GM19455 (cell line): ENCODE measurements at regions not wholly inside any gene's neighbourhood (a gene's known extent, or its start where the extent isn't known, plus 50 kb on each side); places are given as distances from the start of the nearest gene placed in this dataset.

Source experiments
- ATAC-seq: cut with Tn5 transposase; IDR thresholded peaks from one replicate; pipeline ENCODE4 v1.9.1; 2021; ENCODE audit not compliant: unreplicated experiment

DNA sequence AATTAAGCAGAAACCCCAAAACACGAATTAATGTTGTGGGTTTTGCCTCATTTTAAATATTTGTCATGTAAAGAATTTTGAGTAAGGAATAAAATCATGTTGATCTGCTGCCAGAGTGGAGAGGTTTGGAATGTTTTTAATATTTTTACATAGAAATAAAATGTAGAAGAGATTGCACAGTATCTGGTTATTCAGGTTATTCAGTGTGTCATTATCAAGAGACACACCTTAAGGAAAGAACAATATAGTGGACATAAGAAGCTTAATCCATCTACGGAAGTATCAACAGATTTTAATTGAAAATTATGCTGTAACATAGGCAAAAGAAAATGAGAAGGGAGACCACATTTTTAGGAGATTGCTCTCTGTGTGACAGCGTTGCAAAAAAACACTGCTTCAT lies 410.4 kb downstream of the MED10 start:
- ATAC-seq = no peak

DNA sequence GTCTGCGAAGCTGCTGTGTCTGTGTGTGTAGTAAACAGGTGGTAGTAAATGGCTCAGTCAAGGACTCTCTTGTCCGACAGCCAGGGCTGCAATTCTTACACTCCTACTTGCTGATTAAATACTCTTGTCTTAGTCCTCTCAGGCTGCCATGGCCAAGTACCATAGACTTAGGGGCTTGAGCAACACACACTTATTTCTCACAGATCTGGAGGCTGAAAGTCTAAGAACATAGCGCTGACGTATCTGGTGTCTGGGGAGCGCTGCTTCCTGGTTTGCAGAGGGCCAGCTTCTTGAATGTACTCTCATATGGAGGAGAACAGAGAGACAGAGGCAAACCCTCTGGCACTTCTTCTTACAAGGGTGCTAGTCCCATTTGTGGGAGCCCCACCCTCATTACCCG lies 411.0 kb downstream of the MED10 start:
- ATAC-seq = no peak

DNA sequence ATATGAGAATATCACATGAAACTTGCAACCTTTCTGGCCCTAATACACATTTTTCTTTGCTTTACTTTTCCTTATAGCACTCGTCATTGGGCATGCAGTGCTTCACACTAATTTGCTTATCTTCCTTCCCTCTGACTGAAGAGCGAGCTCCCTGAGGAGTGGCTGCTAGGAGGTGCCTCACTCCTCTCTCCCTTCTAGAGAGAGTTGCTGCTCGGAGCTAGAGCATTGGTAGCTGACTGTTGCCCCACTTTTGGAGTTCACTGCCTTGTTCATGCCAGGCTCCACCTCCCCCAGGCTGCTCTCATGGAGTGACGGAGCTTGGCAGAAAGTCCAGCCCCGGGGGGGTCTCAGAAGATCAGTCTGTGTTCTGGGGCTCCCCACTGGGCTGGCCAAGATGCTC lies 413.2 kb downstream of the MED10 start:
- ATAC-seq = no peak

DNA sequence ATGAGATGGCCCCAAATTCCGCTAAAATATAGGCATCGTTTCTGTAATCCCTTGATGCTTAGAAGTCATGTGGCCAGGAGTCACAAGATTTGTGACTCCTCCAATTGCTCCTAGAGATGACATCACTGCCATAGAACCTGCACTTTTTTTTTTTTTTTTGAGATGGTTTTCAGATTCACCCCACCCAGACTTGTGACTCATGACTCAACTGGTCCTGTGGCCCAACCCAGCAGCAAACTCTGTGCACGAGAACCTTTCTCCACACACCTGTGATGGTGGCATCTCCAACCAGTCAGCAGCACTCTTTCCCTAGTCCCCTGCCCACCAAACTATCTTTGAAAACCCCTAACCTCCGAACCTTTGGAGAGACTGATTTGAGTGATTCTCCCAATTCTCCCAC lies 414.0 kb downstream of the MED10 start:
- ATAC-seq = no peak

DNA sequence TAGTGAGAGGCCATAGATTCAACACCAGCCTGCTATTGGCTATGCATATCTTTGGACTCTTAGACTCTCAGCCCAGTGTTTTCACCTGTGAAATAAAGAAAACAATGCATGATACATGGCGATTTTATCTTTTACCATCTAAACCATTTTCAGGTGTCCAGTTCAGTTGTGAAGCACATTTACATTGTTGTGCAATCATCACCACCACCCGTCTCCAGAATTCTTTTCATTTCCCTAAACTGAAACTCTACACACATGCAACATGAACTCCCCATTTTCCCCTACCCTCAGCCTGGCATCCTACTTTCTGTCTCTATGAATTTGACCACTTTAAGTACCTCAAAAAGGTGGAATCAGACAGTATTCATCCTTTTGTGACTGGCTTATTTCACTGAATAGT lies 420.6 kb downstream of the MED10 start:
- no peak for ATAC-seq

DNA sequence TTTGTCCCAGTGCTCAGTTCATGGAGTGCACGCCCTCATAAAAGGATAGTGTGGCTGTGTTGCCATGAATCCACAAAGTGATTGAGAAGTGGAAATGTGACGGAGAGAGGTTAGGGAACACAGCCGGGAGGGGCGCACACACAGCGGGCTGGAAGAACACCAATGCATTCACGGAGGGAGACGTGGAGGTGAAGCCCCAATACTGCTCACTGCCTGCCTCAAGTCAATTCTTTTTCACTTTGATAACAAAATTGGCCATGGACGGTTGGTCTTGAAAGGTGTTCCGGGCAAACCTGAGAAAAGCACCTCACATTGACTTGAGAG lies 424.1 kb downstream of the MED10 start:
- ATAC-seq = no peak

DNA sequence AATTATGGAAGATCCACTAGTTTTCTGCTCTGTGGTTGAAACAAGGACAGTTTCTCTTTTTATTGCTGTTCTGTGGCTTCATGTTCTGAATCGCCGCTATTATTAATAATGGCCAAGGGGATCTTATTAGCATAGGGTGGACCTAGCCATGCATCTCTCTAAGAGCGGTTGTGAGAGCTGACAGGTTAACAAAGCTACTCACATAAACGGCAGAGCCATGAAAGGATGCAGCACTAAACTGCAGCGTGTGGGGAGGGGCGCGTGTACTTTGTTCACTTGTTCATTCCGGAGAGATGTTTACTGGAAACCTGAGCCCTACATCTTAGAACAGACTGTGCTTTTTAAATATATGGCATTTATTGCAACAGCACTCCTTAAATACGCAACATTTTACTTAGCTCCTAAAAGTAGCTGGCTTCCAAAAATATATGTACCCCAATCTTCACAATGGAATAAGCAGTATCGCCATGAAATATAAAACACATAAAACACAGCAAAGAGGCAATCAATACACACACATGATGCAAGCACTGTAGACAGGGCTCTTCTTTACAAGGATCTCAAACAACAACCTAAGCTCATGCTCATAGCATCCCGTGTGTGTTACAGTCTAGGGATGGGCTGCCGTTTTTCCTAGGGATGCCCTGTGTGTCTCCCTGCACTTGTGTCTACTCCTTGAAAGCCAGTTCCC lies 424.6 kb downstream of the MED10 start:
- no peak for ATAC-seq

DNA sequence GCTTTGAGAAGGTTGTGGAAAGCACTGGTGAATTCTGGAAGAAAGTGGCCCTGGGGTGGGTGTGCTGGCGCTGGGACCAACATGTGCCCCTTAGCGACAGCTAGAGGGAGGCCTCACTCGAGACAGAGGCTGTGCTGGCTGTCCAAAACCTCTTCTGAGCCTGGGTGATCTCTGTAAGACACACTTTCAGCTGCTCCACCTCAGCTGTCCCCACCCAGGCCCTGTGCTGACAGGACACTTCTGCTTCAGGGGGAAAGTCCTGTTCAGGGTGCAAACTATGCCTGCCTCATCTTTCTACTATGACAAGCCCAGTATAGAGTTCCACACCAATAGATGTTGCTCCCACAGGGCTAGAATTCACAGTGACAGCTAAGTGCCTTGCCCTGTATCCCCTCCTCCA lies 426.4 kb downstream of the MED10 start:
- no peak for ATAC-seq

DNA sequence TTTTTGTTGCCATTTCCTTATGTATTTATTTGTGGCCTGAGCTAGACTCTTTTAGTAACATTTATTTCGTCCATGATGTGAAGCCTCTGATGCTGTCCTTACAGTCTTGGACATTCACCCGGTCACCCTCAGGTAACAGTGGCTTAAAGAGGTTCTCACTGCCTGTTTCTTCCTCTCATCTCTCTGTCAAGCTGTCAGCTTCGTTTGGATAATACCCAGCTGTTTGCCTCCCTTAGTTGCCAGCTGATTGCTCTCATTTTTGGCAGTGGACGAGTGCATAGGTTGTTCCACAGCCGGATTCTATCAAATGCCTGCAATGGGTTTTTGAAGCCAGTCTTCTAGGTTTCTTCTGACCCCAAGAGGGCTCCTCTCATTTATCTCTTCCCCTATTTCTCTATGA lies 427.7 kb downstream of the MED10 start:
- ATAC-seq = no peak

DNA sequence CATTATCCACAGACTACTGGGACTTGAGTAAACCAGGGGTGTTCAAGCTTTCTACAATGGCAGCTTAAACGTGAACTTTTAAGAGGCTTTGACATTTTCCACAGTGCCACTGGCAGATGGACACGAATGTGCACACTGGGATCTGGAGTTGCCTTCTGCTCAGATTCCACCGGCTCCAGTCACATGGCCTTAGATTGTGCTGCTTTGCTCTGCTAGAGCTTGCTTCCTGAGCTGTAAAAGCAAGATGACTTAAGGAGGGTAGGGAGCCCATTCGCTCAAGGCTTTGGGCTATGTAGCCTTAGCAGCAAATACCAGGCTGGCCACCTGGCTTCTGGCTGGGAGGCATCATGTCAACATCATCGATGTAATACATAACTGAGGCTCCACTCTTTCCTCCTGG lies 436.9 kb downstream of the MED10 start:
- no peak for ATAC-seq

DNA sequence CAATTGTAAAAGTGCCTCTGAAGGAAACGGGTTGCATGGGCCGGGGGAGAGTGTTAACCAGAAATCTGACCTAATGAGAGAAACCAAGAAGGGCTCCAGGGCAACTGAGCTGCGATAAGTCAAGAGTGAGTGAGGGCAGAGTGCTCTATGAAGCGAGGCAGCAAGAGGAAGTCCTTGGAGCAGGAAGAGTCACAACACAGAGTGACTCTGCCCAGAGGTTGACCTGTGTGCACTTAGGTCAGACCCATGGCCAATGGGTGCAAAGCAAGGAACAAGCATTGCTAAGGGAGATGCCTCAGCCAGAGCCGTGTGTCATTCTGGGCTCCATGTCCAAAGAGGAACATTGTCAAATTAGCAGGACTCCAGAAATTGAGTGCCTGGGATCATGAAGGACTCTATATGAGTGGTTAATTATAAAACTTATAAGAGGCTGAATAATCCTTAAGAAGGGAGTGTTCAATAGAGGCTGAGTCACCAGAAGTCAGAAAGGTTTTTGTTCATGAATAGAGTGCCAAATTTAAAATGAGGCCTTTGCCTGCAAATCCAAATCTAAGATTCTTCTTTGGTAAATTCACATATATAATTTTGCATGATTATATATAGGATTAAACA lies 438.5 kb downstream of the MED10 start:
- no peak for ATAC-seq

DNA sequence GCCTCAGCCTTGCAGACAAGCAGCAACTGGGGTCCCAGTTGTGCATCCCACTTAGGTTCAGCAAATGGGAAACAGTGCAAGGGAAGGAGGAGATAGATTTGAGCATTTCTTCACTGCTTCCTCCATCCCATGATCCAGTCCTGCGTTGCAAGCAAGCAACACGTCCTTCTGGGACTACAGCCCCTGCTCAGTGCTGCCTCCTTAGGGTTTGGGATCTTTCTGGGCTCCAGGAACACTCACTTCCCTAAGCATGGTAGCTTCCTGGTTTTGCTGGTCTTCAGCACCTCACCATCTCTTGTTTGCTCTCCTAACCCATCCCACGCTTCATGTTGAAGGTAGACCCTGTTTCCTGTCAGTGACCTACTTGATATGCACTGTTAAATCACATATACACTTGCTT lies 444.7 kb downstream of the MED10 start:
- no peak for ATAC-seq

DNA sequence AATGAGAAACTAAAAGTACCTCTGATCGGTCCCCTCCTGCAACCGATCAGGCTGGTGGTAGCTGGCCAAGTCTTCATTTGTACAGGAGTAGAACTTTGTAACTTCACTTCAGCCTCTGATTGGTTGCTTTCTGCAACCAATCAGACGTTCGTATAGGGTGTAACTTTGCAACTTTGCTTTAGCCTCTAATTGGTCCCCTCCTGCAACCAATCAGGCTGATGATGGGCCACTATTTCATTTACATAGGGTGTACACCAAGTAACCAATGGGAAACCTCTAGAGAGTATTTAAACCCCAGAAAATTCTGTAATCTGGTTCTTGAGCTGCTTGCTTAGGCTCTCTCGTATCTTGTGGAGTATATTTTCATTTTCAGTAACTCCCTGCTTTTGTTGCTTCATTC lies 445.5 kb downstream of the MED10 start:
- ATAC-seq = no peak

DNA sequence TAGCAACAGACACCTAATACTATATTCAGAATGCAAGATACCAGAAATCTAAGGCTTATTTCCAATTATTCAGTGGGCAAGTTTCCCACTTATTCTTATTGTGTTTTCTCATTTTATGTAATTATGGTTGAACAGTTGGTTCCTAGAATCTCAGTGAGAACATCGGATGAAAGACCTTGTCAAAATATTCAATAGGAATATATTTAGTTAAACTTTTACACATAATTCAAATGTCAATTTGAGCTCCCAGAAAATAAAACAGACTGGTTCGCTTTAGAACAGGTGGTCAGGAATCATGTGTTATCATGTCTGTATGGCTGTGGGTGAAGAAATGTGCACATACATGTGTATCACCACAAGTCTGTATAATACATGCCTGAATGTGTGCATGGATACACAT lies 447.8 kb downstream of the MED10 start:
- no peak for ATAC-seq

DNA sequence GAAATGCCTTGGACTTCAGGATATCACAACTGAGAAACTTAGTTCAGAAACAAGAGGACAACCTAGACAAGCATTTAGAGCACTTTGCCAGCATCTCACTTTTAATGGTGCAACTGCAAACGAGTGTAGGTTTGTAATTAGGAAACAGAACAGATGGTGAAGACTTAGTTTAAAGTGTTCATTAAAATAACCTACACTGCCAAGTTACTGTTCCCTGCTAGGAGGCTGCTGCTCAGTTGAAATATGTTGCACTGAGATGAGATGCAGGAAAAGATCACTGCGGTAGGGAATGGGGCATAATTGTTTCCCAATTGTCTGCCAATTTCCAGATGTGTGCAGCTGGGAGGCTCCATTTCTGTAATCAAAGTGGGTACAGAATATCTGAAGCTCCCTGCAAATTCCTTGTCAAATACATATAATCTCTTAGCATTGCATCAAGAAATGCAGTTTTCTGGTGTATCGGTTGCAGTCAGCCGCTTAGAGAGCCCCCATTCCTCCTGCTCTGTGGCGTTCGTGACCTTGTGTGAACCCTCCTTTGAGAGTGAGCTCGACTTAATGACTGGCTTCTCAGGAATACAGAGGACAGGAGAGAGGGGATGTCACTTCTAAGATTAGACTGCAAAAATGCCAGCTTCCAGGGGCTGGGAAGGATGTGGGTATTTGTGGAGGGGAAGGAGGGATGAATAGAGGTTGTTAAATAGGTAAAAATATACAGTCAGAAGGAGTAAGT lies 448.9 kb downstream of the MED10 start:
- ATAC-seq = no peak

DNA sequence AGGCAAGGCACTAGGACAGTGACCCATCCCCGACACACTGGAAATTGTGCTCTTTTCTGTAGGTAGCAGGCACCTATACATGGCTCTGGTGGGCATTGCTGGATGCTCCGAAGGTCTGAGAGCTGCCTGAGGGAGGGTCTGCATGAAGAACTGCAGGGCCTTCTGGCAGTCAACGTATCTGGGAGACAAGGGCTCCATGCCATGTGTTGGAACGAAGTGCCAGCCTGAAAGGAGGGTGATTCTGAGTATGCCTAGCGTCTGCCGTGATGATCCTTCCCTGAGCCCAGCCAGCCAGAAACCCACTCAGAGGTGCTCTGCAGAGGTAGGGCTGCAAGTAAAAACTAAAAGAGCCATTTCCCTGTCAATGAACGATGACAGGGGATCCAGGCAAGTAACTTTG lies 453.2 kb downstream of the MED10 start:
- no peak for ATAC-seq

DNA sequence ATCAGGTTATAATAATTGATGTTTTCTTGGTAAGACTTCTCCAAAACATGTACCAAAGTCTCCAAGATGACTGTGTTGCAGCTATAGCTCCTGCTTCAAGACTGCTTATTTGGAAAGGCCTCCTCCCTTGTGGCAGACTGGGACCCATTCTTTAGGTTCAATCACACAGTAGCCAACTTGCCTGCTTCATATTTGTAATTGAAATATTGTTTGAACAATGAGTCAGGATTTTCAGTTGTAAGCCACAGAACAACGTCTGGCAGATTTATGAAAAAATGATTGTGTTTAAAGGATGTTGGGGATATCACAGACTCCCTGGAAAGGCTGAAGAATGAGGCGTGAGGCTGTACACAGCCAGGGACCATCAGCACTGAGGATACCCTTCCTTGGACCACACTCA lies 458.9 kb downstream of the MED10 start:
- ATAC-seq = no peak

DNA sequence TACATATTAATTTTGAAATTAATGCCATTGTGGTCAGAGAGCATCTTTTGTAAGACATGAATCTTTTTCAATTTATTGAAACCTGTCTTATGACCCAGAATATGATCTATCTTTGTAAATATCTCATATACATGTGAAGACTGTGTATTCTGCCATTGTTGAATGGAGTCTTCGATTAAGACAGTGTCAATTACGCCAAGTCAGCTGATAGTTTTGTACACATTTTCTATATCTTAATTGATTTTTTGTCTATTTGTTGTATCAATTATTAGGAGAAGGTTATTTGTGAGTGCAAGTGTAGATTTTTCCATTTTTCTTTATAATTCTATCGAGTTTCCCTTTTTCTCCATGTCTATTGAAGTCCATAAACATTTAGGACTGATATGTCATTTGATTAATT lies 471.6 kb downstream of the MED10 start:
- no peak for ATAC-seq

DNA sequence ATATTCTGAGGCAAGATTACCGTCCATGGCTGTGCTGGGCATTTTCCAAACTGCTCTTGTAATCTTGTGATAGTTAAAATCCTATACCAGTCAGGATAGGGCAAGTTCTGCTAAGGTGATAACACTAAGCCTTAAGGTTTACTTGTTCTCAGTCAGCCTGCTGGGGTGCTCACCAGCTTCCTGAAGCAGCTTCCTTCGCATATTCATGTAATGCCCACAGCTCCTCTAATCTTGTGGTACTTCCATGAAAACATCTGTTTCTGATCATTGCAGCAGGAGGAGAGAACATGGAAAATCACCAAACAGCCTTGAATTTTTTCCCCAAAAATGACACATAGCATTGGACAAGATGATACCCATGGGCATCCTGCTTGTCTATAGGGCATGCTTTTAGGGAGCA lies 473.2 kb downstream of the MED10 start:
- no peak for ATAC-seq

DNA sequence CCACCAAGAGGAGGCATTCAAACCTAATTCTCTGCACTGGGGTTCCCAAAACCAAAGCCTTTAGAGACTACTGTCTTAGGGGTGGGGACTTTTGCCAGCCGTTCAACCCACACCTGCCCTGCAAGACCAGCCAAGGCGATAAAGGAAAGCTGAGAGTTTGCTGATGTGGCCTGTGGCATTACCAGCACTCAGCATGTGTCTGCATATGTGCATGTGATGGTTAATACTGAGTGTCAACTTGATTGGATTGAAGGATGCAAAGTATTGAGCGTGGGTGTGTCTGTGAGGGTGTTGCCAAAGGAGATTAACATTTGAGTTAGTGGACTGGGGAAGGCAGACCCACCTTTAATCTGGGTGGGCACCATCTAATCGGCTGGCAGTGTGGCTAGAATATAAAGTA lies 474.2 kb downstream of the MED10 start:
- no peak for ATAC-seq

DNA sequence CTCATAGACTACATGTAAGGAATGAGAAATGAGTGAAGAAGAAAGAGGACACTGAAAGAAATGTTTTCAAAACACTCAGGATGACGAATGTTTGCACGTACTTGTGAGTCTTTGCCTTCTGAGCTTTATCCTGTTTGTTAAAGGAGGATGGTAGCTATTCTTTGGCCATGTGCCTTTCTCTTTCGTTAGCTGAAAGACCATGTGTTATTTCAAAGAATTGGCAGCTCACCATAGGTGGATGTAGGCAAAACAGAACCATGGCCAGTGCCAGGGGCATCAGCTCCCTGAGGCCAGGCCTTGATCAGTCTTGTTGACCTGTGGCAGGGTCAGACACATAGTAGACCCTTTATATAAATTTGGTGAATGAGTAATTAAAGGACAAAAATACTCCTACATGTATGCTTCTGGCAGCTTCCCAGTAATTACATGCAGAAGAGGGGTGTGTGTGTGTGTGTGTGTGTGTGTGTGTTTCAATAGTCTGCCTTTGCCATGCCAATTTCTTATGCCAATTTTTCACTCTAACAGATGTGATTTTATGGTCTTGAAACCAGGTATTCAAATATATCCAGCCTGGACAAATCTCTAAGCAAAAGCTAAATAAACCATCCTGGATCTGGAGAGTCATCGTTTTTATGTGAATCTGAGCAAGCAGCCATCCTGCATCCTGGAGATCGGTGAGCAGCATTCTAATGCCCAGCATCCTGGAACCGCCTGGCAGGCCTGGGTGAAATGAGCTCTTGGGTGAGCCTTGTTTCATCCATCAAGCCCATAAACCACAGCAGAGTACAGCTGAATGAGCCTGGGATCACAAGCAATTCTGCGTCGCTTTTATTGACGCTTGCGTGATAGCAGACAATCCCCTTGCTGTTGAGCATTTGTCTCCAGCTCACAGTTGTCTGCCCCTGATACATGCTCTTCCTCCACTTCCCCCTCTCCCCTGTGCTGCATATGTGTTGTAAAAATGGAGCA lies 475.4 kb downstream of the MED10 start:
- ATAC-seq = no peak

DNA sequence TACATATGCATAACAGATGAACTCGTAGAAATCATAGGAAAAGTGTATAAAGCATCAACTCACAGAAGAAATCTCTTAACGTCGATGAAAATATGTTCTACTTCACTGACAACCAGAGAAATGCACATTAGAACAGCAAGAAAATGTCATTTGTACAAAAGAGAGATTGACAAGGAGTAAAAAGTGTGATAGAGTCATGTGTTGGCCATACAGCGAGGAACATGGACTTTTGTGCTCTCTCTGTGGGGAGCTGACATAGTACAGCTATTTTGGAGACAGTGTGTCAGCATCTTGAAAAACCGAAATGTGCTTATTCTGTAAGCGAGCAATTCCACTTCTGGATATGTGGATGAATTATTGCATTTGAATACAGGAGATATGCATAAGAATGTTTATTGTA lies 477.9 kb downstream of the ICE1 start:
- no peak for ATAC-seq
